HG02943 (cell line): ENCODE measurements at regions not wholly inside any gene's neighbourhood (a gene's known extent, or its start where the extent isn't known, plus 50 kb on each side); places are given as distances from the start of the nearest gene placed in this dataset.
"Not testable (repeated sequence)": the region's sequence is repeated elsewhere in the genome, so short reads cannot be mapped to it uniquely, and the experiment has no call there.

ENCODE experiments used
- ATAC-seq: cut with Tn5 transposase; IDR thresholded peaks from one replicate; pipeline ENCODE4 v1.9.1; 2021; ENCODE audit warnings: mild to moderate bottlenecking, low read depth, moderate library complexity; ENCODE audit not compliant: unreplicated experiment

GRCh38 chr1:95655321-95656020 lies 421.5 kb downstream of the RWDD3 start:
- no peak for ATAC-seq

- ATAC-seq, result no peak
Observed at GRCh38 chr1:95657248-95657647, 423.2 kb downstream of the RWDD3 start.

- no peak for ATAC-seq
Observed at GRCh38 chr1:95659166-95659565, 425.2 kb downstream of the RWDD3 start.

- no peak for ATAC-seq
Observed at GRCh38 chr1:95659588-95659987, 425.6 kb downstream of the RWDD3 start.

GRCh38 chr1:95660736-95661135 lies 426.7 kb downstream of the RWDD3 start:
- no peak for ATAC-seq

GRCh38 chr1:95663530-95663929 lies 429.5 kb downstream of the RWDD3 start:
- not testable (repeated sequence) for ATAC-seq

GRCh38 chr1:95668165-95668564 lies 434.2 kb downstream of the RWDD3 start:
- ATAC-seq, result no peak

GRCh38 chr1:95669638-95670037 lies 435.6 kb downstream of the RWDD3 start:
- not testable (repeated sequence) for ATAC-seq

- ATAC-seq, result no peak
Observed at GRCh38 chr1:95671098-95671497, 437.1 kb downstream of the RWDD3 start.

- no peak for ATAC-seq
Observed at GRCh38 chr1:95679262-95679661, 445.3 kb downstream of the RWDD3 start.

- no peak for ATAC-seq
Observed at GRCh38 chr1:95685081-95685480, 451.1 kb downstream of the RWDD3 start.

GRCh38 chr1:95686217-95686616 lies 452.2 kb downstream of the RWDD3 start:
- no peak for ATAC-seq

- ATAC-seq, result no peak
Observed at GRCh38 chr1:95699149-95699953, 465.3 kb downstream of the RWDD3 start.

GRCh38 chr1:95701450-95702173 lies 467.6 kb downstream of the RWDD3 start:
- ATAC-seq, result no peak

- no peak for ATAC-seq
Observed at GRCh38 chr1:95703046-95703445, 469.0 kb downstream of the RWDD3 start.

- ATAC-seq, result no peak
Observed at GRCh38 chr1:95716097-95716496, 482.1 kb downstream of the RWDD3 start.

GRCh38 chr1:95716550-95716949 lies 482.5 kb downstream of the RWDD3 start:
- no peak for ATAC-seq

GRCh38 chr1:95723346-95723745 lies 489.3 kb downstream of the RWDD3 start:
- ATAC-seq, result no peak

GRCh38 chr1:95728841-95729240 lies 494.8 kb downstream of the RWDD3 start:
- no peak for ATAC-seq

GRCh38 chr1:95730986-95731385 lies 497.0 kb downstream of the RWDD3 start:
- no peak for ATAC-seq

- no peak for ATAC-seq
Observed at GRCh38 chr1:95731466-95731865, 497.5 kb downstream of the RWDD3 start.
